ENCODE measurements at regions not wholly inside any gene's neighbourhood (a gene's known extent, or its start where the extent isn't known, plus 50 kb on each side); places are given as distances from the start of the nearest gene placed in this dataset.
"Not testable (repeated sequence)": the region's sequence is repeated elsewhere in the genome, so short reads cannot be mapped to it uniquely, and the experiment has no call there.

DNA sequence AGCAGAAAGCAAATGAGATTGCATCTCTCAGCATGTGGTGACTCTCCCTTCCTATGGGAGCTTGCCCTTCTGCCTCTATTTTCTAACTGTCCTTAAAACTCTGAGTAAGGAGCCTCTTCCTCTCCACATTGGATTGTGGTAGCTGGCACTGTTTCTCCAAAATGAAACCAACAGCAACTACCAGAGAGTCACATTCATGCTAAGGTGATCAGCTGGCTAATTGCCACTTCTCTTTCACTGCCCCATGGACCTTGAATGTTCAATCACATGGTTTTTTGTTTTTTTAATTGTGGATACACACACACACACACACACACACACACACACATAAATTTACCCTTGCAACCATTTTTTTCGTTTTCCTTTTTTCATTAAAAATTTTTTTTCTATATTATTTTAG lies 154.7 kb upstream of the TSC22D1 start:
- Mint-ChIP-seq H3K4me1 (ENCODE audit: low read depth, unreplicated experiment) (peaks cover 36% of the 10 kb centered on the region), H3K4me3 (ENCODE audit: unreplicated experiment) (no peak overlapping the region), H3K27me3 (ENCODE audit: unreplicated experiment) (peaks cover 3% of the 10 kb centered on the region), H3K36me3 (ENCODE audit: unreplicated experiment) (no peaks in the 10 kb centered on the region), H3K27ac (ENCODE audit: unreplicated experiment) (no peak overlapping the region), H3K9me3 (ENCODE audit: unreplicated experiment) (peaks cover 9% of the 10 kb centered on the region)
- TF ChIP-seq, protein P1, sequence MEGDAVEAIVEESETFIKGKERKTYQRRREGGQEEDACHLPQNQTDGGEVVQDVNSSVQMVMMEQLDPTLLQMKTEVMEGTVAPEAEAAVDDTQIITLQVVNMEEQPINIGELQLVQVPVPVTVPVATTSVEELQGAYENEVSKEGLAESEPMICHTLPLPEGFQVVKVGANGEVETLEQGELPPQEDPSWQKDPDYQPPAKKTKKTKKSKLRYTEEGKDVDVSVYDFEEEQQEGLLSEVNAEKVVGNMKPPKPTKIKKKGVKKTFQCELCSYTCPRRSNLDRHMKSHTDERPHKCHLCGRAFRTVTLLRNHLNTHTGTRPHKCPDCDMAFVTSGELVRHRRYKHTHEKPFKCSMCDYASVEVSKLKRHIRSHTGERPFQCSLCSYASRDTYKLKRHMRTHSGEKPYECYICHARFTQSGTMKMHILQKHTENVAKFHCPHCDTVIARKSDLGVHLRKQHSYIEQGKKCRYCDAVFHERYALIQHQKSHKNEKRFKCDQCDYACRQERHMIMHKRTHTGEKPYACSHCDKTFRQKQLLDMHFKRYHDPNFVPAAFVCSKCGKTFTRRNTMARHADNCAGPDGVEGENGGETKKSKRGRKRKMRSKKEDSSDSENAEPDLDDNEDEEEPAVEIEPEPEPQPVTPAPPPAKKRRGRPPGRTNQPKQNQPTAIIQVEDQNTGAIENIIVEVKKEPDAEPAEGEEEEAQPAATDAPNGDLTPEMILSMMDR (IDR thresholded peaks at IDR 0.05; ENCODE audit: partially characterized antibody, unreplicated experiment): no peak
- DNase-seq: no peak

DNA sequence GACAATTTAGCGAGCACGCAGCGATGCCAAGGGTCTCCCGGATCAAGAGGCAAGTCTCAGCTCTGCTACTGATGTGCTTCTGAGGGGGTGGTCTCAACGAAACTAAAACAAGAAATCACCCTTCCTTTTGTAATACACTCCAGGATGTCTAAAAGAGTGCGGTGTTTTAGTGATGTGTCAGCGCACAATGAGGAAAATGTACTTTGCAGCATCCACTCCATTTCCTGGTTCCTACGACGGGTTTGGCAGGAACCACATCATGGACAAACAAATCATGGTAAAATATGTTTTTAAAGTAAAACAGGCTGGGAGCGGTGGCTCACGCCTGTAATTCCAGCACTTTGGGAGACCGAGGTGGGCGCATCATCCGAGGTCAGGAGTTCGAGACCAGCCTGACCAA lies 154.0 kb upstream of the TSC22D1 start:
- H3K4me1 Mint-ChIP-seq (ENCODE audit: low read depth, unreplicated experiment): peaks cover 31% of the 10 kb centered on the region
- no peak for DNase-seq
- H3K27me3 Mint-ChIP-seq (ENCODE audit: unreplicated experiment): peaks cover 3% of the 10 kb centered on the region
- peaks cover 9% of the 10 kb centered on the region for H3K9me3 Mint-ChIP-seq (ENCODE audit: unreplicated experiment)
- no peaks in the 10 kb centered on the region for H3K36me3 Mint-ChIP-seq (ENCODE audit: unreplicated experiment)
- H3K27ac Mint-ChIP-seq (ENCODE audit: unreplicated experiment): no peak overlapping the region
- no peak overlapping the region for H3K4me3 Mint-ChIP-seq (ENCODE audit: unreplicated experiment)
- TF ChIP-seq, protein P1 (IDR thresholded peaks at IDR 0.05; ENCODE audit: partially characterized antibody, unreplicated experiment): no peak

DNA sequence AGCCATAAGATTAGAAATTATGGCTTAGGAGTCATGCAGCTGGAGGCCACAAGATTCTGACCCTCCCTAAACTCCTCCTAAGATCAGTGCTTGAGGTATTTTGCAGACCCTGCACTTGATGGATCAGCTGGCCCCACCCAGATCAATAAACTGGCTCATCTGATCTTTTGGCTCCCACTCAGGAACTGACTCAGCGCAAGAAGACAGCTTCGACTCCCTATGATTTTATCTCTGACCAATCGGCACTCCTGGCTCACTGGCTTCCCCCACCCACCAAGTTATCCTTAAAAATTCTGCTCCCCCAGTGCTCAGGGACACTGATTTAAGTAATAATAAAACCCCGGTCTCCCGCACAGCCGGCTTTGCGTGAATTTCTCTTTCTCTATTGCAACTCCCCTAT lies 151.5 kb upstream of the TSC22D1 start:
- peak overlapping the region; percentile 59 for H3K4me3 Mint-ChIP-seq (ENCODE audit: unreplicated experiment)
- not testable (repeated sequence) for H3K9me3 Mint-ChIP-seq (ENCODE audit: unreplicated experiment); H3K27me3 Mint-ChIP-seq (ENCODE audit: unreplicated experiment); H3K36me3 Mint-ChIP-seq (ENCODE audit: unreplicated experiment); DNase-seq
- H3K4me1 Mint-ChIP-seq (ENCODE audit: low read depth, unreplicated experiment): peaks cover 21% of the 10 kb centered on the region
- peak overlapping the region; percentile 85 for H3K27ac Mint-ChIP-seq (ENCODE audit: unreplicated experiment)

DNA sequence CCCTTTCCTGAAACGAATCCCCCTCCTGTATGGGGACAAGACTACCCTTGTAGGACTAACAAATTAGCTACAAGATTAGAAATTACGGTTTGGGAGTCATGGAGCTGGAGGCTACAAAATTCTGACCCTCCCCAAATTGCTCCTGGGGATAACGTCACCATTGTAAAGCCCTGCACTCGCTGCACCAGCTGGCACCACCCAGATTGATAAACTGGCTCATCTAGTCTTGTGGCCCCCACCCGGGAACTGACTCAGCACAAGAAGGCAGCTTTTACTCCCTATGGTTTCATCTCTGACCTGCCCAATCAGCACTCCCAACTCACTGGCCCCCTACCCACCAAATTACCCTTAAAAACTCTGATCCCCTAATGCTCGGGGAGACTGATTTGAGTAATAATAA lies 150.6 kb upstream of the TSC22D1 start:
- H3K4me3 Mint-ChIP-seq (ENCODE audit: unreplicated experiment): peak overlapping the region; percentile 77
- no peak for DNase-seq
- H3K36me3 Mint-ChIP-seq (ENCODE audit: unreplicated experiment): no peaks in the 10 kb centered on the region
- peaks cover 21% of the 10 kb centered on the region for H3K4me1 Mint-ChIP-seq (ENCODE audit: low read depth, unreplicated experiment)
- TF ChIP-seq, protein P1 (IDR thresholded peaks at IDR 0.05; ENCODE audit: partially characterized antibody, unreplicated experiment): no peak
- peaks cover 8% of the 10 kb centered on the region for H3K9me3 Mint-ChIP-seq (ENCODE audit: unreplicated experiment)
- peak overlapping the region; percentile 85 for H3K27ac Mint-ChIP-seq (ENCODE audit: unreplicated experiment)
- H3K27me3 Mint-ChIP-seq (ENCODE audit: unreplicated experiment): no peaks in the 10 kb centered on the region

DNA sequence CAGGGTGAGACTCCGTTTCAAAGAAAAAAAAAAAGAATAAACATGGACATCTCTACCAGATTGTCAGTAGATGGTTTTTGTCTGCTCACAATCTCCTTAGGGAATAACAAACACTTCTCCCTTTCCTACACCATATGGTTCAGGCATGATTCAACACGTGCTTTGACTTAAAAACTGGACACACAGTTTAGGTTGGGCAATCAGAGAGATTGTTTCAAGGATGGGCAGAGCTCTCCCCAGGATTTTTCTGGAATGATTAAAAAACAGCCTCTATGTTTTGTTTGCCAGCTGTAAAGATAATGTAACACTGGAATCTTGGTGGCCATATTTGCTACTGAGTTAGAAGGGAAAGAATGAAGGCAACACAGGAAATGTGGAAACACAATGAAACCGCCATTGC lies 150.1 kb upstream of the TSC22D1 start:
- no peaks in the 10 kb centered on the region for H3K27me3 Mint-ChIP-seq (ENCODE audit: unreplicated experiment)
- TF ChIP-seq, protein P1 (IDR thresholded peaks at IDR 0.05; ENCODE audit: partially characterized antibody, unreplicated experiment): no peak
- H3K27ac Mint-ChIP-seq (ENCODE audit: unreplicated experiment): peak overlapping the region; percentile 85
- H3K4me1 Mint-ChIP-seq (ENCODE audit: low read depth, unreplicated experiment): peaks cover 21% of the 10 kb centered on the region
- no peaks in the 10 kb centered on the region for H3K36me3 Mint-ChIP-seq (ENCODE audit: unreplicated experiment)
- H3K4me3 Mint-ChIP-seq (ENCODE audit: unreplicated experiment): peak overlapping the region; percentile 77
- DNase-seq: no peak
- H3K9me3 Mint-ChIP-seq (ENCODE audit: unreplicated experiment): peaks cover 8% of the 10 kb centered on the region
